ENCODE measurements at regions not wholly inside any gene's neighbourhood (a gene's known extent, or its start where the extent isn't known, plus 50 kb on each side); places are given as distances from the start of the nearest gene placed in this dataset.
"Not testable (repeated sequence)": the region's sequence is repeated elsewhere in the genome, so short reads cannot be mapped to it uniquely, and the experiment has no call there.

DNA sequence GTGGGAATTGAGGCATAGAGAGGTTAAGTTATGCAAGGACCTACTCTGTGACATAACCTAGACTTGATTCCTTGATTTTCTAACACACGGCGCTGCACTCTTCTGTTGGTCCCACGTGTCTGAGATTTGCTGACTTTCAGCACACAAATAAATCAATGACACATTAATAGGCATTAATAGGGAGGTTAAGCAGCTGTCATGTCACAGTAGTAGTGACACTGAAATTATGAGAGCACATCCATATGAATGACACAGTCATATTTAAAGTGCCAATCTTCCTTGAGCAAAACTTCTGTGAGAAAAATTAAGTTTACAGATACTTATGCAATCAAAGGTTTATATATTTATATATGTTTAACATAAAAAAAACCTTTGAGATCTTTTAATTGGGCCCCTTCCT is 805.4 kb upstream of the SORCS1 start:
- DNase-seq (ENCODE audit: low read depth, low spot score) = no peak
- no peak for TF ChIP-seq CTCF (IDR thresholded peaks at IDR 0.05; ENCODE audit: insufficient read depth, low read length, missing control alignments)
- no peak overlapping the region for H3K4me3 ChIP-seq (ENCODE audit: low read depth, low read length)
- CTCF ChIA-PET = no interaction called here
- POLR2A ChIA-PET = no interaction called here

- TF ChIP-seq CTCF (IDR thresholded peaks at IDR 0.05; ENCODE audit: insufficient read depth, low read length, missing control alignments) = no peak
- no peak overlapping the region for H3K4me3 ChIP-seq (ENCODE audit: low read depth, low read length)
- DNase-seq (ENCODE audit: low read depth, low spot score) = no peak
- CTCF ChIA-PET = no interaction called here
- POLR2A ChIA-PET = interaction anchor here (0.7 kb wide), 1 partner anchor 52 kb away, joined by 3 read pairs; no protein-coding TSS in a partner anchor
These were observed 802.3 kb upstream of the SORCS1 start for GRCh38 chr10:107966826-107967225.

DNA sequence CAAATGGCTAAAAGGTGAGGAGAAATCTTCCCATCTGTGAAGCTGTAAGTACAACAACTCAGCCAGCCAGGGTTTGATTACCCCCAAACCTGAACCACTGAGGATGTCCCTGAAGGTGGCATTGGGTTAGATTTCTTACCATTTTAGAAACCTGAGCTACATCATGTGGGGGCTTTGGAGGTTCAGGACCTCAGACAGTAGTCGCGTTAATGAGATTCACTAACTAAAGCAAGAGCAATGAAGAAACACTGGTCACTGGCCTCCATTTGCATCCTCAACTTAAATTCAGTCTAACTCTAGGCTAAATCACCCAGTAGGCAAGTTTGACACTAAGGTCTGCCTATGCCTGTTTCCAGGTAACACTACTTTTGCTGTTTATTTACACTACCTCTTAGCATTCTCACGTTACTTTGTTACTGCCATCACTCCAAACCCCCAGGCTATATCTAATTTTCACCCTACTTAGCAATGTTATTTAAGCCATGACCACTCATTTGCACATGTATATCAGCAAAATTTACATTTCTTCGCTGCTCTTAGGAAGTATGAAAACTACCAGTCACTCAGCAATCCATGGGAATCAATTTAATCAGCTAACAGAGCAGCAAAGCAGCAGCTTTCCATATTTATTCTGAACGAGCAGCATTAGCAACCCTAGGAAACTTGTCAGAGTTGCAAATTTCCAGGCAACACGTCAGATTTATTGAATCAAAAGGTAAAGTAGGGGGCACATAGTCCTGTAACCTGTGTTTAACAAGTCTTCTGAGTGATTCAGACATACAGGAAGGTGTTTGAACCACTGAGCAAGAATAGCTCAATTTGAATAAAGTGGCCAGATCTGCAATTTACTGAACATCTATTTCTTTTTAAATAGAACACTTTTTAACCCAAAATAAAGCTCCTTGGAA is 788.4 kb upstream of the SORCS1 start:
- TF ChIP-seq CTCF (IDR thresholded peaks at IDR 0.05; ENCODE audit: insufficient read depth, low read length, missing control alignments) = no peak
- no peak overlapping the region for H3K4me3 ChIP-seq (ENCODE audit: low read depth, low read length)
- ChIA-PET CTCF (no interaction called here), POLR2A (no interaction called here)
- DNase-seq (ENCODE audit: low read depth, low spot score) = no peak

DNA sequence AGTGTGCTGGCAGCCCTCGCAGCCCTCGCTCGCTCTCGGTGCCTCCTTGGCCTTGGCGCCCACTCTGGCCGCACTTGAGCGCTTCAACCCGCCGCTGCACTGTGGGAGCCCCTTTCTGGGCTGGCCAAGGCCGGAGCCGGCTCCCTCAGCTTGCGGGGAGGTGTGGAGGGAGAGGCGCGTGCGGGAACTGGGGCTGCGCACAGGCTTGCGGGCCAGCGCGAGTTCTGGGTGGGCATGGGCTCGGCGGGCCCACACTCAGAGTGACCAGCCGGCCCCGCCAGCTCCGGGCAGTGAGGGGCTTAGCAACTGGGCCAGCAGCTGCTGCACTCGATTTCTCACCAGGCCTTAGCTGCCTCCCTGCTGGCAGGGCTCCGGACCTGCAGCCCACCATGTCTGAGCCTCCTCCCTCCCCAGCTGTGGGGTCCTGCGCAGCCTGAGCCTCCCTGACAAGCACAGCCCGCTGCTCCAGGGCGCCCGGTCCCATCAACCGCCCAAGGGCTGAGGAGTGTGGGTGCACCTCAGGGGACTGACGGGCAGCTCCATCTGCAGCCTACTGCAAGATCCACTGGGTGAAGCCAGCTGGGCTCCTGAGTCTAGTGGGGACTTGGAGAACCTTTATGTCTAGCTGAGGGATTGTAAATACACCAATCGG is 786.0 kb upstream of the SORCS1 start:
- DNase-seq (ENCODE audit: low read depth, low spot score); CTCF ChIA-PET; POLR2A ChIA-PET; H3K4me3 ChIP-seq (ENCODE audit: low read depth, low read length): not testable (repeated sequence)

- DNase-seq (ENCODE audit: low read depth, low spot score) = no peak
- CTCF ChIA-PET = no interaction called here
- H3K4me3 ChIP-seq (ENCODE audit: low read depth, low read length) = no peak overlapping the region
- TF ChIP-seq CTCF (IDR thresholded peaks at IDR 0.05; ENCODE audit: insufficient read depth, low read length, missing control alignments) = no peak
- POLR2A ChIA-PET = no interaction called here
These were observed 778.3 kb upstream of the SORCS1 start for GRCh38 chr10:107942826-107943225.

DNA sequence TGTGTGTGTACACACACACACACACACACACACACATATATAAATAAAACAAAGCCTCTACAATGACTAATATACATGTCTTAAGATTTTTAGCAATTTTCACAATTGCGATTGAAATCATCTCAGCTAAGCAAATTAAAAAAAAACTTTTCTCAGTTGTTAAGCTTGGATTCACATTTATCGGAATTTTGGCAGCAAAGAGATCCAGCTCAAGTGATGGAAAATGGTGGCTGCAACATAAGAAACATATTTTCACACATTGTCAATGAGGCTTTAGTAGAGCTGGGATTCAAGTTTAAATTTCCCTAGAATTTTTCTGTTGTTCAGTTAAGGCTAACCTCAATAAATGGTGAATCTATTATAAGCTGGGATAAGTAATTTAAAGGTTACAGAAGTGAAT is 768.6 kb upstream of the SORCS1 start:
- ChIA-PET CTCF (no interaction called here), POLR2A (no interaction called here)
- DNase-seq (ENCODE audit: low read depth, low spot score) = no peak
- H3K4me3 ChIP-seq (ENCODE audit: low read depth, low read length) = no peak overlapping the region
- no peak for TF ChIP-seq CTCF (IDR thresholded peaks at IDR 0.05; ENCODE audit: insufficient read depth, low read length, missing control alignments)

Data from AG04449 (cell line).